Aorta (tissue), 5 donors: ENCODE measurements at regions not wholly inside any gene's neighbourhood (a gene's known extent, or its start where the extent isn't known, plus 50 kb on each side); places are given as distances from the start of the nearest gene placed in this dataset.
"Not testable (repeated sequence)": the region's sequence is repeated elsewhere in the genome, so short reads cannot be mapped to it uniquely, and the experiment has no call there.

ENCODE experiments used
- ATAC-seq: fragments of 200-7000 bp; cut with Tn5 transposase; one replicate; pipeline ENCODE4 v1.9.1; 2022; ENCODE audit warnings: moderate library complexity; ENCODE audit not compliant: low FRiP score
- DNase-seq, 2 donors: peaks; one replicate each; pipeline ENCODE4 v3.0.0-alpha.2; 2020
- H3K27ac ChIP-seq, 2 donors: one replicate each; pipeline ENCODE4 v1.5.1; 2013; ENCODE audit warnings: low read length in 2 of 2, mild to moderate bottlenecking in 2 of 2, moderate library complexity in 2 of 2, control low read depth in 1 of 2, inconsistent platforms in 1 of 2, low read depth in 1 of 2
- H3K27me3 ChIP-seq, 2 donors: one replicate each; pipeline ENCODE4 v1.6.1; 2013; ENCODE audit warnings: control low read depth in 1 of 2, low read length in 1 of 2, mild to moderate bottlenecking in 1 of 2, moderate library complexity in 1 of 2; ENCODE audit not compliant: insufficient read depth in 2 of 2, control insufficient read depth in 1 of 2
- H3K36me3 ChIP-seq, 2 donors: one replicate each; pipeline ENCODE4 v1.6.1; 2013; ENCODE audit warnings: control low read depth in 1 of 2, low read length in 1 of 2, mild to moderate bottlenecking in 1 of 2; ENCODE audit not compliant: insufficient read depth in 2 of 2, control insufficient read depth in 1 of 2
- H3K4me1 ChIP-seq, 2 donors: one replicate each; pipeline ENCODE4 v1.6.1; 2013; ENCODE audit warnings: low read length in 2 of 2, control low read depth in 1 of 2, mild to moderate bottlenecking in 1 of 2, moderate library complexity in 1 of 2; ENCODE audit not compliant: insufficient read depth in 2 of 2, control insufficient read depth in 1 of 2
- H3K4me3 ChIP-seq, 2 donors: one replicate each; pipeline ENCODE4 v1.5.1; 2013; ENCODE audit warnings: low read length in 2 of 2, control low read depth in 1 of 2, mild to moderate bottlenecking in 1 of 2
- H3K9me3 ChIP-seq: one replicate; pipeline ENCODE4 v1.6.1; 2013; ENCODE audit warnings: mild to moderate bottlenecking, low read length; ENCODE audit not compliant: control insufficient read depth
- WGBS, 2 donors: extraction: QIAGEN DNeasy Blood & Tissue Kit; methylation state at CpG; one replicate each; pipeline ENCODE4 v1.1.7; 2013; 5-methylcytosine and 5-hydroxymethylcytosine counted together
- intact Hi-C, 2 donors: fragments of 100-400 bp; cut with DNase I; formaldehyde crosslinking; loops; one replicate each; pipeline versions ENCODE4 v1.14.2 to v1.15.0; 2022
- donor health status: healthy with polysubstance abuse.
- donor health status: Bipolar disorder and iron deficiency.
- donor health status: DM: no; HTN: no; CAD: no.
- donor health status: DM: no; HTN: no; CAD: no.
- donor health status: DM: yes; HTN: yes; CAD: no.

DNA sequence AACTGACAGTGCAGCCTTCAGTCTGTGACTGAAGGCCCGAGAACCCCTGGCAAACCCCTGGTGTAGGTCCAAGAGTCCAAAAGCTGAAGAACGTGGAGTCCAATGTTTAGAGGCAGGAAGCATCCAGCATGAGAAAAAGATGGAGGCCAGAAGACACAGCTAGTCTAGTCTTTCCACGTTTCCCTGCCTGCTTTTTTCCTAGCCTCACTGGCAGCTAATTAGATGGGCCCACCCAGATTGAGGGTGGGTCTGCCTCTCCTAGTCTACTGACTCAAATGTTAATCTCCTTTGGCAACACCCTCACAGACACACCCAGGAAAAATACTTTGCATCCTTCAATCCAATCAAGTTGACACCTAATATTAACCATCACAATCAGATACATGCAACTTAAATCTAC, 87.8 kb downstream of the TENT5D start:
- H3K4me3 ChIP-seq, H3K9me3 ChIP-seq, ATAC-seq, H3K27ac ChIP-seq, H3K27me3 ChIP-seq, H3K36me3 ChIP-seq, DNase-seq, H3K4me1 ChIP-seq, intact Hi-C loops: not testable (repeated sequence)
- WGBS, 2 donors = 67 to 90% methylated on average over 3 of the region's 3 CpGs

DNA sequence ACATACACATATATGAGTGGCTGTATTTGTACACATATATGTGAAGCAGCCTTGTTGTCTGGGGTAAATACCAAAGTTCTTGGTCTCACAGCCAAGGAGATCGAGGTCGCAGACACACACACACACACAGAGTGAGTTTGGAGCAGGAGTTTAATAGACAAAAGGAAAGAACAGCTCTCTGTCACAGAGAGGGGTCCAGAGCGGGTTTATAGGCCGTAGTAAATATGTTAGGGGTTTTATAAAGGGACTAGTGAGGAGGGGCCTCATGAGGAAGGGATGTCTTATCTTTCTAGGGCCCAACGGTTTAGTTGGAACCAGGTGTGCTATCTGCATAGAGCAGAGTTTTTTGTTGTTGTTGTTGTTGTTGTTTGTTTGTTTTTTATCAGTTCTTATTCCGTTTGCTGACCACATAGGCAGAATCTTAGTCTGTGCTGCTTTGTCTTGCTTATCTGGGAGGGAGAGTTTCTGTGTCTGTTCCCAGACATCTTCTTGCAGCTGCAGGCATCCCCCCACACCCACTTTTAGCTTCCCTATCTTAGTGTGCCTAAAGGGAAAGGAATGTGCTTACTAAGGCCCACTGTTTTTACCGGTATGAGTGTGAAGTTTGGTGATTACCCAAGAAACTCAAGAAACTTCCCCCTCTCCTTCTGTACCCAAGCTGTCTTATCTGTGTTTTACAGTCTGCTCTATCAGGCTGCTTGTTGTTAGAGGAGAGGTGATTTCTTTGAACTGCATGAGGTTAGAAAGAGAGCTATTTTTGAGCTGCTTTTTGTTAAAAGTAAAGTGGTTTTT, 91.9 kb downstream of the TENT5D start:
- Histone ChIP-seq H3K27ac (no peak overlapping the region), H3K9me3 (no peaks in the 10 kb centered on the region), H3K4me1 (no peaks in the 10 kb centered on the region), H3K27me3 (no peaks in the 10 kb centered on the region), H3K4me3 (no peak overlapping the region), H3K36me3 (no peaks in the 10 kb centered on the region)
- WGBS, 2 donors = 39% methylated on average over 7 of the region's 7 CpGs
- no peak for ATAC-seq
- intact Hi-C loops = no loop called here
- DNase-seq = no peak

- H3K36me3 ChIP-seq = no peaks in the 10 kb centered on the region
- WGBS, 2 donors = 51 to 54% methylated on average over 4 of the region's 4 CpGs
- DNase-seq (no peak), ATAC-seq (no peak)
- H3K27me3 ChIP-seq = no peaks in the 10 kb centered on the region
- H3K4me3 ChIP-seq = no peak overlapping the region
- H3K27ac ChIP-seq = no peak overlapping the region
- no peaks in the 10 kb centered on the region for H3K9me3 ChIP-seq
- no peaks in the 10 kb centered on the region for H3K4me1 ChIP-seq
- intact Hi-C loops = no loop called here
Measured at GRCh38 chrX:80512924-80513323, 92.7 kb downstream of the TENT5D start.

DNA sequence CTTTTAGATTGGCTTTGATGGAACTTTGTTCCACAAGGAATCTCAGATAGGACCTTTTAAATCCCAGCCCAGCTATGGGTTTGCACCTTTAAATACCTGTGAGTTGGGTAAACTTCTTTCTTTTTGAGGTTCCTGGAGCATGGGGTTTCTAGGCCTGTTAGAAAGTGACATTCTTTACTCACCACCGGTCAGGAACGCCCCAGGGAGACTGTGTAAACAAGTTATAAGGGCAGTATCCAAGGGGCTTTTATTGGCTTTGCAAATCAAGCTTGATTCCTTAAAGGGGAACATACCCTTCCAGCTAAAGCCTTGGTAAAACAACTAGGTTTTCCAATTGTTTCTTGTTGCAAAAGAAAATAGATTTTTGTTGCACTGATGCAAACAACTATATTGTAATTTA, 93.4 kb downstream of the TENT5D start:
- intact Hi-C loops = no loop called here
- ATAC-seq = no peak
- H3K36me3 ChIP-seq = no peaks in the 10 kb centered on the region

DNA sequence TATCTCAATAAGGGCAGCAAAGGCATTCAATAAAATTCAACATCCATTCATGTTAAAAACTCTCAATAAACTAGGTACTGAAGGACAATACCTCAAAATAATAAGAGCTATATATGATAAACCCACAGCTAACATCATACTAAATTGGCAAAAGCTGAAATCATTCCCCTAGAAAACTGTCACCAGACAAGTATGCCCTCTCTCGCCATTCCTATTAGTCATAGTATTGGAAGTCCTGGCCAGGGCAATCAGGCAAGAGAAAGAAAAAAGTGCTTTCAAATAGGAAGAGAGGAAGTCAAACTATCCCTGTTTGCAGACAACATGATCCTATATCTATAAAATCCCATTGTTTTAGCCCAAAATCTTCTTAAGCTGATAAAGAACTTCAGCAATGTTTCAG, 116.8 kb downstream of the TENT5D start:
- Histone ChIP-seq H3K27me3 (no peaks in the 10 kb centered on the region), H3K27ac (no peak overlapping the region), H3K9me3 (no peaks in the 10 kb centered on the region), H3K36me3 (no peaks in the 10 kb centered on the region), H3K4me3 (no peak overlapping the region), H3K4me1 (no peaks in the 10 kb centered on the region)
- 0 to 96% methylated on average over 1 of the region's 1 CpG for WGBS, 2 donors
- DNase-seq (no peak), ATAC-seq (no peak)
- intact Hi-C loops = no loop called here

More for the DNA sequence above, 93.4 kb downstream of the TENT5D start:
- no peaks in the 10 kb centered on the region for H3K4me1 ChIP-seq
- H3K27ac ChIP-seq = no peak overlapping the region
- H3K27me3 ChIP-seq = no peaks in the 10 kb centered on the region
- DNase-seq = no peak
- no peak overlapping the region for H3K4me3 ChIP-seq
- WGBS, 2 donors = 2 to 3% methylated on average over 2 of the region's 2 CpGs
- no peaks in the 10 kb centered on the region for H3K9me3 ChIP-seq

DNA sequence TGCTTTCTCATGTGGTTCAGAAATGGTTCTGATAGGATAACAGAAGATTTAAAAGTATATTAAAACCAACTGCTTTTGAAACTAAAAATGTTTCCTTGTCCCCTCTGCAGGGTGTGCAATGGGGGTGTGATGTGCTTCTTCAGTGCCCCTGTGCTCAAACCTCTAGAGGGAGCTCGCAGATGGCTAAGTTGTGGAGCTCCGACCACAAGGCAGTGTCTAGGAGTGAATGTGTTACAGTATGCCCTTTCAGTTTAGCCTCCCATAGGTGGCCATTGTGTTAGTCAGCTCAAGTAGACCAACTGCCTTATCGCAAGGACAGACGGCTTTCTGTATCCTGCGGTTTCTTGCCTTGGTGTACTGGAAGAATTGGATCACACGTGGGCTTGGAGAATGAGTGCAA, 130.5 kb downstream of the TENT5D start:
- intact Hi-C loops = no loop called here
- 52 to 60% methylated on average over 6 of the region's 6 CpGs for WGBS, 2 donors

DNA sequence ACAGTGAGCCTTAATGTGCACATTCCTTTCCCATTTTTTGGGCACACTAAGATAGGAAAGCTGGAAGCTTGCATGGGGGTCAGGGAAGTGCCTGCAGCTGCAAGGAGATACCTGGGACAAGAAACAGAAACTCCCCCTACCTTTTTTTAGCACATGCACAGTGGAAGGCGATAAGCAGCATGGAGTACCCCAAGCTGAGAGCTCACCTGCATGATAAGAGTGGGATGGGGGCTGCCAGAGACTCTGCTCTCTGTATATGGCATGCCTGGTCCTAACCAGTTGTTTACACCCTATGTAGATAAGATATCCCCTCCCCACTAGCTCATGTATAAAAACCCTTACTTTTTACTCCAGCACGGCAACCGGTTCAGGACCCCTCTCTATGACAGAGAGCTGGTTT, 135.9 kb downstream of the TENT5D start:
- no peak overlapping the region for H3K27ac ChIP-seq
- 64 to 69% methylated on average over 3 of the region's 3 CpGs for WGBS, 2 donors
- intact Hi-C loops = no loop called here
- ATAC-seq = no peak
- no peaks in the 10 kb centered on the region for H3K36me3 ChIP-seq
- no peaks in the 10 kb centered on the region for H3K4me1 ChIP-seq
- H3K9me3 ChIP-seq = no peaks in the 10 kb centered on the region
- no peak overlapping the region for H3K4me3 ChIP-seq
- no peak for DNase-seq
- H3K27me3 ChIP-seq = no peaks in the 10 kb centered on the region

More for the DNA sequence above, 130.5 kb downstream of the TENT5D start:
- H3K27ac ChIP-seq = no peak overlapping the region
- H3K36me3 ChIP-seq = no peaks in the 10 kb centered on the region
- H3K4me1 ChIP-seq = no peaks in the 10 kb centered on the region
- DNase-seq (no peak), ATAC-seq (no peak)
- H3K27me3 ChIP-seq = no peaks in the 10 kb centered on the region
- no peaks in the 10 kb centered on the region for H3K9me3 ChIP-seq
- no peak overlapping the region for H3K4me3 ChIP-seq

DNA sequence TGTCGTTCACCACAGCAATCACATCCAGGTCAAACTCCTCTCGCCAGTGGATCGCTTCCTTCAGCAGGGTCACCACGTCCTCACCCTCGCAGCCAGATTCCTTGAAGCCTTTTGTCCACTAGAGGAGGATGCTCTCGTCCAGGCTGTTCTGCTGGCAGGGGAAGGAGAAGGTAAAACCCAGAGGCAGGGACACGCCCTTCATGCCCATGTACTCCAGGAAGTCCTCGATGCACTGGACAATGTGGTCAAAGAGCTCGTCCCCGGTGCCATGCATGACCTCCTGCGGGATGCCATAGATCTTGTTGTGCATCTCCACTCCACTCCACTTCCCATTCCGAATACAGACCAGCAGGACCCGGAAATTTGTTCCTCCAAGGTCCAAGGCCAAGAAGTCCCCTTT, 152.4 kb downstream of the TENT5D start:
- WGBS, 2 donors = 87% methylated on average over 13 of the region's 13 CpGs
- Histone ChIP-seq H3K9me3 (no peaks in the 10 kb centered on the region), H3K36me3 (no peaks in the 10 kb centered on the region), H3K27me3 (no peaks in the 10 kb centered on the region), H3K4me1 (no peaks in the 10 kb centered on the region), H3K4me3 (no peak overlapping the region), H3K27ac (no peak overlapping the region)
- ATAC-seq (no peak), DNase-seq (no peak)
- intact Hi-C loops = no loop called here

DNA sequence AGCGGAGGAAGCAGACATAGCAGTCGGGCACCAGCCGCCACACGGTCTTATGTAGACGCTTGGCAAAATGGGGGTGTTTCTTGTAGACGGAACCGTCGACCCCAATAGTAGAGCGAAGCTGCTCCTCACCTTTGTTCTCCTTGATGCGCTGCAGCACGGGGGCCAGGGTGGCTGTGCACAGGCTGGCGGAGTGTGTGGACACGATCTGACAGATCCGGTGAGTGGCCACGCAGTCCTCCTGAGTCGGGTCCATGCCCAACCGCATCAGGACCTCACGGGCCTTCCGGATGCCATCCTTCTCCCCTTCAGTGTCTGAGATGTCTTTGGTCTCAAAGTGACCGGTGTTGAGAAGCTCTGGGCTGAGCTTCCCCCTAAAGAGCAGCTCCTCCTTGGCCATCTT, 153.0 kb downstream of the TENT5D start:
- H3K4me3 ChIP-seq = no peak overlapping the region
- DNase-seq (peak in 1 of 2 donors; percentile 66), ATAC-seq (no peak)
- intact Hi-C loops = no loop called here
- H3K36me3 ChIP-seq = no peaks in the 10 kb centered on the region
- 93 to 96% methylated on average over 20 of the region's 20 CpGs for WGBS, 2 donors
- H3K4me1 ChIP-seq = no peaks in the 10 kb centered on the region
- H3K27me3 ChIP-seq = no peaks in the 10 kb centered on the region
- no peak overlapping the region for H3K27ac ChIP-seq
- no peaks in the 10 kb centered on the region for H3K9me3 ChIP-seq
